ENCODE measurements at regions not wholly inside any gene's neighbourhood (a gene's known extent, or its start where the extent isn't known, plus 50 kb on each side); places are given as distances from the start of the nearest gene placed in this dataset.

- Histone ChIP-seq H3K4me3 (no peak overlapping the region), H3K27ac (no peak overlapping the region), H3K9me3 (no peaks in the 10 kb centered on the region), H3K4me1 (no peaks in the 10 kb centered on the region), H3K27me3 (no peaks in the 10 kb centered on the region), H3K36me3 (replicated peaks in 1 of 2; ENCODE audit: insufficient read depth in 1 of 2, low read depth in 2 of 2) (no peaks in the 10 kb centered on the region)
- intact Hi-C loops (cut with DNase I) = no loop called here
- DNase-seq = no peak
- ATAC-seq = no peak
- 49 to 54% methylated on average over 7 to 9 of the region's 9 CpGs for whole genome bisulfite sequencing, 2 donors
- TF ChIP-seq CTCF (IDR thresholded peaks at IDR 0.05) = no peak
- no peak for TF ChIP-seq POLR2A (IDR thresholded peaks at IDR 0.05)
These were observed 226.7 kb upstream of the MCTP2 start for GRCh38 chr15:94004697-94005096.

- Histone ChIP-seq H3K27me3 (peaks cover 0 to 3% of the 10 kb centered on the region in 2 donors), H3K4me1 (no peaks in the 10 kb centered on the region), H3K27ac (no peak overlapping the region), H3K9me3 (no peaks in the 10 kb centered on the region), H3K36me3 (replicated peaks in 1 of 2; ENCODE audit: insufficient read depth in 1 of 2, low read depth in 2 of 2) (no peaks in the 10 kb centered on the region), H3K4me3 (no peak overlapping the region)
- DNase-seq = no peak
- no peak for ATAC-seq
- WGBS, 2 donors = 90 to 91% methylated on average over 3 of the region's 3 CpGs
- TF ChIP-seq CTCF (IDR thresholded peaks at IDR 0.05) (no peak), POLR2A (IDR thresholded peaks at IDR 0.05) (no peak)
- intact Hi-C loops (cut with DNase I) = no loop called here
These were observed 229.3 kb upstream of the MCTP2 start for GRCh38 chr15:94002041-94002440.

GRCh38 chr15:94001255-94001801 is 230.0 kb upstream of the MCTP2 start:
- Histone ChIP-seq H3K9me3 (no peaks in the 10 kb centered on the region), H3K27me3 (peaks cover 0 to 3% of the 10 kb centered on the region in 2 donors), H3K4me3 (no peak overlapping the region), H3K4me1 (no peaks in the 10 kb centered on the region), H3K27ac (no peak overlapping the region), H3K36me3 (replicated peaks in 1 of 2; ENCODE audit: insufficient read depth in 1 of 2, low read depth in 2 of 2) (no peaks in the 10 kb centered on the region)
- DNase-seq (no peak), ATAC-seq (no peak)
- TF ChIP-seq POLR2A (IDR thresholded peaks at IDR 0.05) = no peak
- no peak for TF ChIP-seq CTCF (IDR thresholded peaks at IDR 0.05)
- intact Hi-C loops (cut with DNase I) = no loop called here
- 32 to 44% methylated on average over 3 of the region's 3 CpGs for WGBS, 2 donors

- WGBS, 2 donors = 44 to 54% methylated on average over 5 of the region's 5 CpGs
- H3K9me3 ChIP-seq = no peaks in the 10 kb centered on the region
- TF ChIP-seq POLR2A (IDR thresholded peaks at IDR 0.05) (no peak), CTCF (IDR thresholded peaks at IDR 0.05) (no peak)
- DNase-seq (no peak), ATAC-seq (no peak)
- H3K4me1 ChIP-seq = no peaks in the 10 kb centered on the region
- intact Hi-C loops (cut with DNase I) = no loop called here
- H3K4me3 ChIP-seq = no peak overlapping the region
- no peak overlapping the region for H3K27ac ChIP-seq
- H3K36me3 ChIP-seq (replicated peaks in 1 of 2; ENCODE audit: insufficient read depth in 1 of 2, low read depth in 2 of 2) = no peaks in the 10 kb centered on the region
- H3K27me3 ChIP-seq = peaks cover 0 to 3% of the 10 kb centered on the region in 2 donors
These were observed 230.8 kb upstream of the MCTP2 start for GRCh38 chr15:94000606-94001005.

- H3K9me3 ChIP-seq = no peaks in the 10 kb centered on the region
- peaks cover 0 to 3% of the 10 kb centered on the region in 2 donors for H3K27me3 ChIP-seq
- TF ChIP-seq CTCF (IDR thresholded peaks at IDR 0.05) = peak in 6 of 7 experiments; percentile 52 to 75 (median 60)
- no peak for TF ChIP-seq POLR2A (IDR thresholded peaks at IDR 0.05)
- no peak overlapping the region for H3K4me3 ChIP-seq
- peak; percentile 45 for ATAC-seq
- H3K36me3 ChIP-seq (replicated peaks in 1 of 2; ENCODE audit: insufficient read depth in 1 of 2, low read depth in 2 of 2) = no peaks in the 10 kb centered on the region
- no peaks in the 10 kb centered on the region for H3K4me1 ChIP-seq
- DNase-seq = peak in 1 of 4 donors; percentile 32
- no peak overlapping the region for H3K27ac ChIP-seq
- 21 to 23% methylated on average over 6 of the region's 6 CpGs for WGBS, 2 donors
- intact Hi-C loops (cut with DNase I) = no loop called here
These were observed 234.2 kb upstream of the MCTP2 start for GRCh38 chr15:93997071-93997658.
